ENCODE measurements at regions not wholly inside any gene's neighbourhood (a gene's known extent, or its start where the extent isn't known, plus 50 kb on each side); places are given as distances from the start of the nearest gene placed in this dataset.
"Not testable (repeated sequence)": the region's sequence is repeated elsewhere in the genome, so short reads cannot be mapped to it uniquely, and the experiment has no call there.

DNA sequence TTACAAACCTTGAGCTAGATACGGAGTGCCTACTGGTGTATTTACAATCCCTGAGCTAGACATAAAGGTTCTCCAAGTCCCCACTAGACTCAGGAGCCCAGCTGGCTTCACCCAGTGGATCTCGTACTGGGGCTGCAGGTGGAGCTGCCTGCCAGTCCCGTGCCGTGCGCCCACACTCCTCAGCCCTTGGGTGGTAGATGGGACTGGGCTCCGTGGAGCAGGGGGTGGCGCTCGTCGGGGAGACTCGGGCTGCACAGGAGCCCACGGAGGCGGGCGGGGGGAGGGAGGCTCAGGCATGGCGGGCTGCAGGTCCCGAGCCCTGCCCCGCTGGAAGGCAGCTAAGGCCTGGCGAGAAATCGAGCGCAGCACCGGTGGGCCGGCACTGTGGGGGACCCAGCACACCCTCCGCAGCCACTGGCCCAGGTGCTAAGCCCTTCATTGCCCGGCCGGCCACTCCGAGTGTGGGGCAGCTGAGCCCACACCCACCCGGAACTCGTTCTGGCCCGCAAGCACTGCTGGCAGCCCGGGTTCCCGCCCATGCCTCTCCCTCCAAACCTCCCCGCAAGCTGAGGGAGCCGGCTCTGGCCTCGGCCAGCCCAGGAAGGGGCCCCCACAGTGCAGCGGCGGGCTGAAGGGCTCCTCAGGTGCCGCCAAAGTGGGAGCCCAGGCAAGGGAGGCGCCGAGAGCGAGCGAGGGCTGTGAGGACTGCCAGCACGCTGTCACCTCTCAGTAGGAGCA, 164.2 kb upstream of the TEX13C start:
- intact Hi-C loops (cut with DNase I); H3K9me3 ChIP-seq (ENCODE audit: control insufficient read depth in 2 of 3, insufficient read depth in 1 of 3, low read length in 3 of 3); H3K9ac ChIP-seq (ENCODE audit: low read length in 3 of 3); H3K4me1 ChIP-seq (ENCODE audit: control insufficient read depth in 2 of 3, insufficient read depth in 2 of 3, low read depth in 1 of 3, low read length in 3 of 3); H3K4me3 ChIP-seq (ENCODE audit: low read length in 3 of 3); H3K27me3 ChIP-seq (ENCODE audit: control insufficient read depth, insufficient read depth, low read length); H3K27ac ChIP-seq (ENCODE audit: low read depth in 2 of 2, low read length in 2 of 2); H3K36me3 ChIP-seq (ENCODE audit: control insufficient read depth in 2 of 3, insufficient read depth in 3 of 3, low read length in 3 of 3); FAIRE-seq: not testable (repeated sequence)
- peak in 1 of 5 donors; percentile 59 for DNase-seq

DNA sequence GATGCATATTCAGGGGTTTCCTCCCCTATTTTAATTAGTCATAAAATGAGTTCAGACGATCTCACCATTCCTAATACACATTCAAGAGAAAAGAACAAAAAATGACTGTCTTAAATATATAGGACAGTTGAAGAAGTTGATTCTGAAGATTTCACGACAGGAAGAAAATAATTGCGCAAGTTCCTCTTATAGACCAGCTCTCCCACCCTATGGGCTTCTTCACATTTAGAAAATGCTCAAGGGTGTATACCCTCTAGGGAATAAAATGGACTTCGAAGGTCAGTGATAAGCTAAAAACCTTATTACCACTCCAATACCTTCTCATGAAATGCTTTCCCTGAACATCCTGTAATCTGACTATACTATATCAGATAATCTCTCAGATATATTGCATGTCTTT, 149.2 kb upstream of the TEX13C start:
- no peak overlapping the region for H3K9ac ChIP-seq (ENCODE audit: low read length in 3 of 3)
- H3K4me3 ChIP-seq (ENCODE audit: low read length in 3 of 3), result no peak overlapping the region
- no peaks in the 10 kb centered on the region for H3K4me1 ChIP-seq (ENCODE audit: control insufficient read depth in 2 of 3, insufficient read depth in 2 of 3, low read depth in 1 of 3, low read length in 3 of 3)
- H3K27me3 ChIP-seq (ENCODE audit: control insufficient read depth, insufficient read depth, low read length), result no peaks in the 10 kb centered on the region
- intact Hi-C loops (cut with DNase I), result no loop called here
- no peaks in the 10 kb centered on the region for H3K36me3 ChIP-seq (ENCODE audit: control insufficient read depth in 2 of 3, insufficient read depth in 3 of 3, low read length in 3 of 3)
- TF ChIP-seq, protein P1, sequence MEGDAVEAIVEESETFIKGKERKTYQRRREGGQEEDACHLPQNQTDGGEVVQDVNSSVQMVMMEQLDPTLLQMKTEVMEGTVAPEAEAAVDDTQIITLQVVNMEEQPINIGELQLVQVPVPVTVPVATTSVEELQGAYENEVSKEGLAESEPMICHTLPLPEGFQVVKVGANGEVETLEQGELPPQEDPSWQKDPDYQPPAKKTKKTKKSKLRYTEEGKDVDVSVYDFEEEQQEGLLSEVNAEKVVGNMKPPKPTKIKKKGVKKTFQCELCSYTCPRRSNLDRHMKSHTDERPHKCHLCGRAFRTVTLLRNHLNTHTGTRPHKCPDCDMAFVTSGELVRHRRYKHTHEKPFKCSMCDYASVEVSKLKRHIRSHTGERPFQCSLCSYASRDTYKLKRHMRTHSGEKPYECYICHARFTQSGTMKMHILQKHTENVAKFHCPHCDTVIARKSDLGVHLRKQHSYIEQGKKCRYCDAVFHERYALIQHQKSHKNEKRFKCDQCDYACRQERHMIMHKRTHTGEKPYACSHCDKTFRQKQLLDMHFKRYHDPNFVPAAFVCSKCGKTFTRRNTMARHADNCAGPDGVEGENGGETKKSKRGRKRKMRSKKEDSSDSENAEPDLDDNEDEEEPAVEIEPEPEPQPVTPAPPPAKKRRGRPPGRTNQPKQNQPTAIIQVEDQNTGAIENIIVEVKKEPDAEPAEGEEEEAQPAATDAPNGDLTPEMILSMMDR (IDR thresholded peaks at IDR 0.05; ENCODE audit: borderline replicate concordance, extremely low read depth, insufficient read depth), result no peak
- no peaks in the 10 kb centered on the region for H3K9me3 ChIP-seq (ENCODE audit: control insufficient read depth in 2 of 3, insufficient read depth in 1 of 3, low read length in 3 of 3)
- DNase-seq (no peak), FAIRE-seq (no peak)
- H3K27ac ChIP-seq (ENCODE audit: low read depth in 2 of 2, low read length in 2 of 2), result no peak overlapping the region

DNA sequence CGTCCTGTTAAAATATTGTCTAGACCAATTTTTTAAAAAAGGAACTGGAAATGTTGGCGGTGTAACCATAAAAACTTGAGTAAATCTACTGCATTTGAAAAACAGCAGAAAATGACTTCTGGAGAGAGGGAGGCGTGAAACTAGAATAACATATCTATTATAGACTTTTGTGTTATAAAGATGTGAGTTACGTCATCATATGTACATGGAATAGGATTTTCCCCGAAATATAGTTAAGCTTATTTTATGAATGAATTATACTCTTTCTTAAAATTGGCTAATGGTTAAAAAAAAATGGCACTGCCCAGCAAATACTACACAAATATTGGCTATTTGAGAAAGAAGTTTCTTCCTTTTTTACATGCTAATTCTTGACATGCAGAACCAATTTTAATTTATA, 147.1 kb upstream of the TEX13C start:
- H3K9ac ChIP-seq (ENCODE audit: low read length in 3 of 3), result no peak overlapping the region
- H3K27me3 ChIP-seq (ENCODE audit: control insufficient read depth, insufficient read depth, low read length), result no peaks in the 10 kb centered on the region
- no peak for DNase-seq
- TF ChIP-seq, protein P1 (IDR thresholded peaks at IDR 0.05; ENCODE audit: borderline replicate concordance, extremely low read depth, insufficient read depth), result no peak
- no peak overlapping the region for H3K27ac ChIP-seq (ENCODE audit: low read depth in 2 of 2, low read length in 2 of 2)
- no peak for FAIRE-seq
- no peak overlapping the region for H3K4me3 ChIP-seq (ENCODE audit: low read length in 3 of 3)
- H3K4me1 ChIP-seq (ENCODE audit: control insufficient read depth in 2 of 3, insufficient read depth in 2 of 3, low read depth in 1 of 3, low read length in 3 of 3), result no peaks in the 10 kb centered on the region
- intact Hi-C loops (cut with DNase I), result no loop called here
- H3K9me3 ChIP-seq (ENCODE audit: control insufficient read depth in 2 of 3, insufficient read depth in 1 of 3, low read length in 3 of 3), result no peaks in the 10 kb centered on the region
- H3K36me3 ChIP-seq (ENCODE audit: control insufficient read depth in 2 of 3, insufficient read depth in 3 of 3, low read length in 3 of 3), result no peaks in the 10 kb centered on the region

DNA sequence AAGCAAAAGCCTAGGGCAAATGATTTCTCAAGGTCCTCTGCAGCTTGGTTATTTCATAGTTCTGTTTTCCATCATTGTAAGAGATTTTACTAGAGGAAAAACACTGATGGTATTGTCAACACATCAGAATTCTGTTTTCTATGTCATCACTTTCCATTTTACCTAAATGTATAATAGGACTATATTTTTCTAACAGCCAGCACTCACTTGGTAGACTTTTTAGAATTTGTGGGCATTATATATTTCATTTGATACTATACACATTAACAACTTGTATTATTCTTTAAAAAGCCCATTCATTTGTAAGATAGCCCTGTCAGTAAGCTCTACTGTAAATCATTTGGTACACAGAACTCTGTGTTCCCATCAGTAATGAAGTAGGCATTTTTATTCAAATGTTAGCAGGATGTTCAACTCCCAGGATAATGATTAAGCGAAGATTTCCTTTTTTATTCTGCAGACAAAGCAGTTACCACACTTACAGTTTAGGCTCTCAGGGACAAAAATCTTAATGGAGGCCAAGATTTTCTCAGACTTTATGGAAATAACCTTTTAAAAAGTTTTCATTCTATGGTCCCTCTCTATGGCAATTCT, 143.6 kb upstream of the TEX13C start:
- no peak overlapping the region for H3K4me3 ChIP-seq (ENCODE audit: low read length in 3 of 3)
- H3K36me3 ChIP-seq (ENCODE audit: control insufficient read depth in 2 of 3, insufficient read depth in 3 of 3, low read length in 3 of 3), result no peaks in the 10 kb centered on the region
- no peak overlapping the region for H3K27ac ChIP-seq (ENCODE audit: low read depth in 2 of 2, low read length in 2 of 2)
- FAIRE-seq (peak; percentile 86), DNase-seq (no peak)
- no peak overlapping the region for H3K9ac ChIP-seq (ENCODE audit: low read length in 3 of 3)
- TF ChIP-seq, protein P1 (IDR thresholded peaks at IDR 0.05; ENCODE audit: borderline replicate concordance, extremely low read depth, insufficient read depth), result no peak
- H3K27me3 ChIP-seq (ENCODE audit: control insufficient read depth, insufficient read depth, low read length), result no peaks in the 10 kb centered on the region
- intact Hi-C loops (cut with DNase I), result no loop called here
- H3K9me3 ChIP-seq (ENCODE audit: control insufficient read depth in 2 of 3, insufficient read depth in 1 of 3, low read length in 3 of 3), result no peaks in the 10 kb centered on the region
- no peaks in the 10 kb centered on the region for H3K4me1 ChIP-seq (ENCODE audit: control insufficient read depth in 2 of 3, insufficient read depth in 2 of 3, low read depth in 1 of 3, low read length in 3 of 3)
